Astrocyte of the spinal cord (primary cell): ENCODE measurements at regions not wholly inside any gene's neighbourhood (a gene's known extent, or its start where the extent isn't known, plus 50 kb on each side); places are given as distances from the start of the nearest gene placed in this dataset.

Experiments
- DNase-seq: peaks from one replicate; pipeline ENCODE4 v3.0.0; 2011; ENCODE audit warnings: low read depth, low spot score
- H3K4me3 ChIP-seq: 2 replicates; pipeline ENCODE4 v1.5.1; 2011; ENCODE audit warnings: low read depth, mild to moderate bottlenecking, low read length, moderate library complexity
- in situ Hi-C: cut with HindIII; loops from 2 replicates; pipeline ENCODE4 v1.10.0; 2017; ENCODE audit warnings: low sequenced_read_pairs
- TF ChIP-seq, protein P1 (sequence below): IDR thresholded peaks from 2 replicates; pipeline ENCODE4 v1.5.1; 2012; ENCODE audit warnings: low read depth, mild to moderate bottlenecking, low read length, inconsistent platforms

DNA sequence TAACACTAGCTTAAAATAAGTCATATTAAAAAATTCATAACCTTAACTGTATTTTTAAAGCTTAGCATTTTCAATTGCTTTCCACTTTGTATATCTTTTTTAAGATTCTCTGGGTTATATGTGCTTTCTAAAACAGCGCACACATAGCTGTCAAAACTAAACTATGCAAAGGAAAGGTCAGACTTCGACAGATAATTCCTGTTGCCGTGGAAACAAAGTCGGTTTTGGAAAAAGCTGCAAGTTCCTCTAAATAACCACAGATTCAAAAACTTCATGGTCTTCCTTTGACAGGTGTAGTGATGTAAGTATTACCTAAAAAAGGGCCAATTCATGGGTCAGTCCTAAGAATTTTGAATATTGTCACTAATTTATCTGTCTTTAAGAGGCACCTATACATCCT is 249.6 kb upstream of the TFPI start:
- in situ Hi-C loops = no loop called here
- no peak for DNase-seq
- no peak overlapping the region for H3K4me3 ChIP-seq
- TF ChIP-seq, protein P1, sequence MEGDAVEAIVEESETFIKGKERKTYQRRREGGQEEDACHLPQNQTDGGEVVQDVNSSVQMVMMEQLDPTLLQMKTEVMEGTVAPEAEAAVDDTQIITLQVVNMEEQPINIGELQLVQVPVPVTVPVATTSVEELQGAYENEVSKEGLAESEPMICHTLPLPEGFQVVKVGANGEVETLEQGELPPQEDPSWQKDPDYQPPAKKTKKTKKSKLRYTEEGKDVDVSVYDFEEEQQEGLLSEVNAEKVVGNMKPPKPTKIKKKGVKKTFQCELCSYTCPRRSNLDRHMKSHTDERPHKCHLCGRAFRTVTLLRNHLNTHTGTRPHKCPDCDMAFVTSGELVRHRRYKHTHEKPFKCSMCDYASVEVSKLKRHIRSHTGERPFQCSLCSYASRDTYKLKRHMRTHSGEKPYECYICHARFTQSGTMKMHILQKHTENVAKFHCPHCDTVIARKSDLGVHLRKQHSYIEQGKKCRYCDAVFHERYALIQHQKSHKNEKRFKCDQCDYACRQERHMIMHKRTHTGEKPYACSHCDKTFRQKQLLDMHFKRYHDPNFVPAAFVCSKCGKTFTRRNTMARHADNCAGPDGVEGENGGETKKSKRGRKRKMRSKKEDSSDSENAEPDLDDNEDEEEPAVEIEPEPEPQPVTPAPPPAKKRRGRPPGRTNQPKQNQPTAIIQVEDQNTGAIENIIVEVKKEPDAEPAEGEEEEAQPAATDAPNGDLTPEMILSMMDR = no peak

GRCh38 chr2:187815113-187815512 is 260.9 kb upstream of the TFPI start:
- in situ Hi-C loops = no loop called here

GRCh38 chr2:187819624-187820023 is 265.4 kb upstream of the TFPI start:
- TF ChIP-seq, protein P1 = no peak
- no peak for DNase-seq
- in situ Hi-C loops = no loop called here
- no peak overlapping the region for H3K4me3 ChIP-seq

More at GRCh38 chr2:187815113-187815512, 260.9 kb upstream of the TFPI start:
- TF ChIP-seq, protein P1 = no peak
- H3K4me3 ChIP-seq = no peak overlapping the region
- no peak for DNase-seq

DNA sequence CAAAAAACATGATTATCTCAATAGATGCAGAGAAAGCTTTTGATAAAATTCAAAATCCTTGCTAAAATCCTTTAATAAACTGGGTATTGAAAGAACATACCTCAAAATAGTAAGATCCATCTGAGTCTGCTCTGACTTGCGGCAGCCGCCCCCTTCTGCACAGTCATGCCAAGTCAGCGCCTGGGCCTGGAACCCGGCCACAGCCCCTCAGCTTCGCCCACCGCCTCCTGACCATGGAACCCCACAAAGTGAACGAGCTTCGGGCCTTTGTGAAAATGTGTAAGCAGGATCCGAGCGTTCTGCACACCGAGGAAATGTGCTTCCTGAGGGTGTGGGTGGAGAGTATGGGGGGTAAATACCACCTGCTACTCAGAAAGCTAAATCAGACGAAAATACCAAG is 270.9 kb upstream of the TFPI start:
- in situ Hi-C loops = no loop called here
- TF ChIP-seq, protein P1 = no peak
- no peak for DNase-seq
- H3K4me3 ChIP-seq = no peak overlapping the region

- no peak overlapping the region for H3K4me3 ChIP-seq
- DNase-seq = peak; percentile 54
- in situ Hi-C loops = no loop called here
- TF ChIP-seq, protein P1 = no peak
Measured at GRCh38 chr2:187826023-187826422, 271.8 kb upstream of the TFPI start.

- H3K4me3 ChIP-seq = no peak overlapping the region
- TF ChIP-seq, protein P1 = no peak
- in situ Hi-C loops = no loop called here
- DNase-seq = no peak
Measured at GRCh38 chr2:187834787-187835186, 280.6 kb upstream of the TFPI start.

GRCh38 chr2:187838690-187839089 is 284.5 kb upstream of the TFPI start:
- in situ Hi-C loops = no loop called here
- TF ChIP-seq, protein P1 = no peak
- no peak overlapping the region for H3K4me3 ChIP-seq
- DNase-seq = no peak
